ENCODE measurements at regions not wholly inside any gene's neighbourhood (a gene's known extent, or its start where the extent isn't known, plus 50 kb on each side); places are given as distances from the start of the nearest gene placed in this dataset.

DNA sequence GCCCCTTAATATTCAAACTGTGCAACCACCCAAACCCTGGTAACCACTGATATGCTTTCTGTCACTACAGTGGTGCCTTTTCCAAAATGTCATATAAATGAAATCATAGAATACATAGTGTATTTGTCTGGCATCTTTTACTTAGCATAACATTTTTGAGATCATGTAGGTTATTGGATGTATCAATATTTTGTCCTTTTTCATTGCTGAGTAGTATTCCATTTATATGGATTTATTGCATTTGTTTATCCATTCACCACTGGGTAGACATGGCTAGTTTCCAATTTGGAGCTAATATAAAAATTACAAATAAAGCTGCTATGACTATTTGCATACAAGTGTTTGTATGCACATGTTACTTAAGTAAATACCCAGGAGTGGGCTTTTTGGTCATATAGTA lies 121.6 kb downstream of the TMEM144 start:
- TF ChIP-seq, protein P1, sequence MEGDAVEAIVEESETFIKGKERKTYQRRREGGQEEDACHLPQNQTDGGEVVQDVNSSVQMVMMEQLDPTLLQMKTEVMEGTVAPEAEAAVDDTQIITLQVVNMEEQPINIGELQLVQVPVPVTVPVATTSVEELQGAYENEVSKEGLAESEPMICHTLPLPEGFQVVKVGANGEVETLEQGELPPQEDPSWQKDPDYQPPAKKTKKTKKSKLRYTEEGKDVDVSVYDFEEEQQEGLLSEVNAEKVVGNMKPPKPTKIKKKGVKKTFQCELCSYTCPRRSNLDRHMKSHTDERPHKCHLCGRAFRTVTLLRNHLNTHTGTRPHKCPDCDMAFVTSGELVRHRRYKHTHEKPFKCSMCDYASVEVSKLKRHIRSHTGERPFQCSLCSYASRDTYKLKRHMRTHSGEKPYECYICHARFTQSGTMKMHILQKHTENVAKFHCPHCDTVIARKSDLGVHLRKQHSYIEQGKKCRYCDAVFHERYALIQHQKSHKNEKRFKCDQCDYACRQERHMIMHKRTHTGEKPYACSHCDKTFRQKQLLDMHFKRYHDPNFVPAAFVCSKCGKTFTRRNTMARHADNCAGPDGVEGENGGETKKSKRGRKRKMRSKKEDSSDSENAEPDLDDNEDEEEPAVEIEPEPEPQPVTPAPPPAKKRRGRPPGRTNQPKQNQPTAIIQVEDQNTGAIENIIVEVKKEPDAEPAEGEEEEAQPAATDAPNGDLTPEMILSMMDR (conservative IDR thresholded peaks at IDR 0.05; ENCODE audit: low read depth, low read length): no peak
- TF ChIP-seq EZH2 (IDR thresholded peaks at IDR 0.05; ENCODE audit: borderline replicate concordance, low read depth, low read length, poor library complexity, severe bottlenecking): no peak

Data from A673 (cell line).